ENCODE measurements at regions not wholly inside any gene's neighbourhood (a gene's known extent, or its start where the extent isn't known, plus 50 kb on each side); places are given as distances from the start of the nearest gene placed in this dataset.

DNA sequence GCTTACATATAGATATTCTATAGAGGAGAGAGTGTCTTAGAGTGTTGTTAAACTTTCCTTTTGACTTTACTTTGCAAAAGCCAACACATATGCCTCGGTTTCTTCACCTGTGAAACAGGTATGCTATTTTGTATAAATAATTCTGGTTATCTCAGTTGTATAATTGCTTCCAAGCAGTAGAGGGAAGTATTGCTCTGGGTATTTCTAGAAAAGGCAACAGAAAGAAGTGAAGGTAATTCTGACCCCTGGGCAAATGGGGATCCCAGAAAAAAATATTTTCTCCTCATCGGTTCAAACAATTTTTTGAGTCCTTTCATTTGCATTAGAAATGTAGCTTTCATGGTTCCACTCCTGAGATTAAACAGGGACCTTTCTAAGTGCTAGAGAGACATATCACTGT, 216.5 kb upstream of the SEMA6D start:
- Histone ChIP-seq H4K91ac (ENCODE audit: insufficient read depth, low read depth, low read length) (no peak overlapping the region), H4K20me1 (ENCODE audit: insufficient read depth, low read length) (no peaks in the 10 kb centered on the region), H2BK15ac (ENCODE audit: low read depth, low read length) (no peak overlapping the region), H3K36me3 (ENCODE audit: control insufficient read depth, insufficient read depth, low read length) (no peaks in the 10 kb centered on the region), H3K4me3 (ENCODE audit: insufficient read depth, low read depth, low read length) (no peak overlapping the region), H3K79me1 (ENCODE audit: low read depth in 1 of 2, low read length in 2 of 2) (no peaks in the 10 kb centered on the region), H3K4me2 (ENCODE audit: low read depth, low read length) (no peak overlapping the region), H4K8ac (ENCODE audit: low read depth in 2 of 2, low read length in 2 of 2) (no peak overlapping the region), H3K9me1 (ENCODE audit: insufficient read depth, low read length) (no peaks in the 10 kb centered on the region), H2AFZ (replicated peaks; ENCODE audit: low read length, poor library complexity) (no peak overlapping the region), H2BK120ac (ENCODE audit: low read depth, low read length) (no peak overlapping the region), H2BK5ac (ENCODE audit: low read depth, low read length, poor library complexity, severe bottlenecking) (no peak overlapping the region), H3K9me3 (ENCODE audit: control insufficient read depth, insufficient read depth, low read length) (no peaks in the 10 kb centered on the region), H3K4ac (ENCODE audit: low read depth, low read length) (no peak overlapping the region), H3K4me1 (ENCODE audit: control insufficient read depth, insufficient read depth, low read length) (no peaks in the 10 kb centered on the region), H3K23ac (ENCODE audit: low read depth, low read length) (no peak overlapping the region), H3K56ac (ENCODE audit: extremely low read depth, insufficient read depth, low read length) (no peak overlapping the region), H2AK9ac (replicated peaks; ENCODE audit: low read depth, low read length, poor library complexity) (no peak overlapping the region), H4K5ac (ENCODE audit: low read depth, low read length) (no peak overlapping the region), H3K27ac (ENCODE audit: insufficient read depth, low read length) (no peak overlapping the region), H2AK5ac (ENCODE audit: low read depth, low read length) (no peak overlapping the region), H3K14ac (replicated peaks; ENCODE audit: low read depth, low read length) (no peak overlapping the region), H2BK20ac (ENCODE audit: low read depth, low read length) (no peak overlapping the region), H3K27me3 (ENCODE audit: control insufficient read depth, insufficient read depth, low read length) (no peaks in the 10 kb centered on the region), H3K18ac (ENCODE audit: low read depth, low read length) (no peak overlapping the region), H3K9ac (ENCODE audit: low read depth, low read length) (no peak overlapping the region)
- TF ChIP-seq RCOR1 (IDR thresholded peaks at IDR 0.05; ENCODE audit: insufficient replicate concordance, low read length) (no peak), MXI1 (IDR thresholded peaks at IDR 0.05; ENCODE audit: borderline replicate concordance, low read depth, low read length) (no peak), MAZ (IDR thresholded peaks at IDR 0.05; ENCODE audit: borderline replicate concordance, low read depth, low read length) (no peak), CHD1 (IDR thresholded peaks at IDR 0.05; ENCODE audit: low read depth, low read length) (no peak), POLR2A (IDR thresholded peaks at IDR 0.05; ENCODE audit: low read depth, low read length) (no peak), MAFK (IDR thresholded peaks at IDR 0.05; ENCODE audit: low read depth, low read length) (no peak), FOS (IDR thresholded peaks at IDR 0.05; ENCODE audit: low read depth, low read length) (no peak), BHLHE40 (IDR thresholded peaks at IDR 0.05; ENCODE audit: low read depth, low read length) (no peak), SMC3 (IDR thresholded peaks at IDR 0.05; ENCODE audit: low read depth, low read length) (no peak), CEBPB (IDR thresholded peaks at IDR 0.05; ENCODE audit: low read depth, low read length) (no peak), NFE2L2 (IDR thresholded peaks at IDR 0.05; ENCODE audit: low read depth, low read length) (no peak), RAD21 (IDR thresholded peaks at IDR 0.05; ENCODE audit: low read length) (no peak), RFX5 (IDR thresholded peaks at IDR 0.05; ENCODE audit: low read depth, low read length) (no peak)
- TF ChIP-seq, protein P1, sequence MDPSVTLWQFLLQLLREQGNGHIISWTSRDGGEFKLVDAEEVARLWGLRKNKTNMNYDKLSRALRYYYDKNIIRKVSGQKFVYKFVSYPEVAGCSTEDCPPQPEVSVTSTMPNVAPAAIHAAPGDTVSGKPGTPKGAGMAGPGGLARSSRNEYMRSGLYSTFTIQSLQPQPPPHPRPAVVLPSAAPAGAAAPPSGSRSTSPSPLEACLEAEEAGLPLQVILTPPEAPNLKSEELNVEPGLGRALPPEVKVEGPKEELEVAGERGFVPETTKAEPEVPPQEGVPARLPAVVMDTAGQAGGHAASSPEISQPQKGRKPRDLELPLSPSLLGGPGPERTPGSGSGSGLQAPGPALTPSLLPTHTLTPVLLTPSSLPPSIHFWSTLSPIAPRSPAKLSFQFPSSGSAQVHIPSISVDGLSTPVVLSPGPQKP (IDR thresholded peaks at IDR 0.05; ENCODE audit: borderline replicate concordance, low read depth, low read length), result no peak
- TF ChIP-seq, protein P2, sequence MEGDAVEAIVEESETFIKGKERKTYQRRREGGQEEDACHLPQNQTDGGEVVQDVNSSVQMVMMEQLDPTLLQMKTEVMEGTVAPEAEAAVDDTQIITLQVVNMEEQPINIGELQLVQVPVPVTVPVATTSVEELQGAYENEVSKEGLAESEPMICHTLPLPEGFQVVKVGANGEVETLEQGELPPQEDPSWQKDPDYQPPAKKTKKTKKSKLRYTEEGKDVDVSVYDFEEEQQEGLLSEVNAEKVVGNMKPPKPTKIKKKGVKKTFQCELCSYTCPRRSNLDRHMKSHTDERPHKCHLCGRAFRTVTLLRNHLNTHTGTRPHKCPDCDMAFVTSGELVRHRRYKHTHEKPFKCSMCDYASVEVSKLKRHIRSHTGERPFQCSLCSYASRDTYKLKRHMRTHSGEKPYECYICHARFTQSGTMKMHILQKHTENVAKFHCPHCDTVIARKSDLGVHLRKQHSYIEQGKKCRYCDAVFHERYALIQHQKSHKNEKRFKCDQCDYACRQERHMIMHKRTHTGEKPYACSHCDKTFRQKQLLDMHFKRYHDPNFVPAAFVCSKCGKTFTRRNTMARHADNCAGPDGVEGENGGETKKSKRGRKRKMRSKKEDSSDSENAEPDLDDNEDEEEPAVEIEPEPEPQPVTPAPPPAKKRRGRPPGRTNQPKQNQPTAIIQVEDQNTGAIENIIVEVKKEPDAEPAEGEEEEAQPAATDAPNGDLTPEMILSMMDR (conservative IDR thresholded peaks at IDR 0.05; ENCODE audit: low read depth, low read length), result no peak
- TF ChIP-seq, protein P3, sequence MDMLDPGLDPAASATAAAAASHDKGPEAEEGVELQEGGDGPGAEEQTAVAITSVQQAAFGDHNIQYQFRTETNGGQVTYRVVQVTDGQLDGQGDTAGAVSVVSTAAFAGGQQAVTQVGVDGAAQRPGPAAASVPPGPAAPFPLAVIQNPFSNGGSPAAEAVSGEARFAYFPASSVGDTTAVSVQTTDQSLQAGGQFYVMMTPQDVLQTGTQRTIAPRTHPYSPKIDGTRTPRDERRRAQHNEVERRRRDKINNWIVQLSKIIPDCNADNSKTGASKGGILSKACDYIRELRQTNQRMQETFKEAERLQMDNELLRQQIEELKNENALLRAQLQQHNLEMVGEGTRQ (IDR thresholded peaks at IDR 0.05; ENCODE audit: low read depth, low read length), result no peak
- DNase-seq, result no peak
- ChIA-PET POLR2A (ENCODE audit: unreplicated experiment) (no interaction called here), CTCF (no interaction called here)
- dilution Hi-C loops (cut with HindIII; ENCODE audit: low sequenced_read_pairs, unreplicated experiment), result no loop called here
- ATAC-seq (ENCODE audit: low read depth), result no peak
- in situ Hi-C loops (cut with MboI; ENCODE audit: low sequenced_read_pairs), result no loop called here
- WGBS, 2 experiments (ENCODE audit: extremely low coverage in 2 of 2, insufficient read length in 1 of 2), result no CpG with 5 or more reads among the region's 2 CpGs
- intact Hi-C loops (cut with micrococcal nuclease), result no loop called here
- no TSS peak for BruUV-seq (replicated peaks)

All from IMR-90 (cell line).